H1 (cell line): ENCODE measurements at regions not wholly inside any gene's neighbourhood (a gene's known extent, or its start where the extent isn't known, plus 50 kb on each side); places are given as distances from the start of the nearest gene placed in this dataset.

Experiments
- CTCF ChIA-PET: fragments of 300-600 bp; sonication (Branson Sonifier 250); formaldehyde crosslinking; loops from one replicate; lab custom pipeline; 2021; ENCODE audit not compliant: partially characterized antibody; lab: Charles Lee
- POLR2A ChIA-PET: fragments of 300-600 bp; sonication (Branson Sonifier 250); formaldehyde crosslinking; loops from one replicate; lab custom pipeline; 2021; ENCODE audit warnings: inconsistent platforms; ENCODE audit not compliant: partially characterized antibody; lab: Charles Lee
- DNase-seq, 2 experiments: peaks; one replicate each; pipeline versions ENCODE4 v3.0.0 to v3.0.0-alpha.2; 2010 to 2022; ENCODE audit warnings: low spot score in 2 of 2, low read depth in 1 of 2, mixed read lengths in 1 of 2
- FAIRE-seq: peaks from 2 replicates; lab custom pipeline; 2011; peaks lifted over from hg19 to GRCh38; lab: Jason Lieb, UNC
- H2AFZ ChIP-seq: 2 replicates; pipeline ENCODE4 v1.8.1; 2012; ENCODE audit warnings: low read length, inconsistent platforms
- H2AK5ac ChIP-seq: 2 replicates; pipeline ENCODE4 v1.6.1; 2013; ENCODE audit warnings: low read depth, low read length
- H2BK120ac ChIP-seq: replicated peaks from 2 replicates; pipeline ENCODE3; 2013; ENCODE audit warnings: low read depth, low read length, inconsistent platforms
- H2BK12ac ChIP-seq: 2 replicates; pipeline ENCODE4 v1.6.1; 2013; ENCODE audit warnings: low read depth, low read length
- H2BK15ac ChIP-seq: 2 replicates; pipeline ENCODE4 v1.6.1; 2013; ENCODE audit warnings: low read length
- H2BK20ac ChIP-seq: 2 replicates; pipeline ENCODE4 v1.6.1; 2013; ENCODE audit warnings: low read length
- H2BK5ac ChIP-seq: 2 replicates; pipeline ENCODE4 v1.6.1; 2013; ENCODE audit warnings: low read depth, low read length
- H3K14ac ChIP-seq: 2 replicates; pipeline ENCODE4 v1.6.1; 2013; ENCODE audit warnings: inconsistent platforms; ENCODE audit not compliant: insufficient read length
- H3K18ac ChIP-seq: 2 replicates; pipeline ENCODE4 v1.6.1; 2013; ENCODE audit warnings: low read length; ENCODE audit errors: extremely low read depth
- H3K23ac ChIP-seq: 2 replicates; pipeline ENCODE4 v1.6.1; 2013; ENCODE audit warnings: inconsistent platforms; ENCODE audit not compliant: insufficient read length
- H3K23me2 ChIP-seq: 2 replicates; pipeline ENCODE4 v1.6.1; 2013; ENCODE audit warnings: low read depth, low read length
- H3K27ac ChIP-seq: 2 replicates; pipeline ENCODE4 v1.6.1; 2011; ENCODE audit warnings: low read depth, low read length, inconsistent platforms
- H3K27me3 ChIP-seq, 4 experiments: replicated peaks in 1 of 4; 1 replicate in 1 of 4; 2 replicates in 3 of 4; pipeline versions ENCODE4 v1.6.1 to v1.8.1; 2011 to 2013; ENCODE audit warnings: low read length in 3 of 4, mild to moderate bottlenecking in 3 of 4, inconsistent platforms in 2 of 4, mixed read lengths in 2 of 4, moderate library complexity in 1 of 4; ENCODE audit not compliant: control insufficient read depth in 3 of 4, insufficient read depth in 3 of 4; ENCODE audit errors: extremely low read depth in 1 of 4
- H3K36me3 ChIP-seq, 4 experiments: 2 replicates each; pipeline versions ENCODE4 v1.6.1 to v1.8.1; 2011 to 2013; ENCODE audit warnings: mild to moderate bottlenecking in 4 of 4, low read length in 3 of 4, moderate library complexity in 2 of 4, control low read depth in 1 of 4, inconsistent platforms in 1 of 4; ENCODE audit not compliant: insufficient read depth in 4 of 4, control insufficient read depth in 2 of 4
- H3K4ac ChIP-seq: replicated peaks from 2 replicates; pipeline ENCODE3; 2013; ENCODE audit warnings: low read length, low read depth, mixed read lengths, inconsistent platforms; ENCODE audit not compliant: insufficient read length
- H3K4me1 ChIP-seq, 4 experiments: replicated peaks in 1 of 4; 1 replicate in 1 of 4; 2 replicates in 3 of 4; pipeline versions ENCODE4 v1.6.1 to v1.8.1; 2011 to 2013; ENCODE audit warnings: low read length in 3 of 4, inconsistent platforms in 2 of 4, mixed read lengths in 1 of 4; ENCODE audit not compliant: insufficient read depth in 4 of 4, control insufficient read depth in 3 of 4
- H3K4me2 ChIP-seq, 2 experiments: 2 replicates each; pipeline versions ENCODE4 v1.6.1 to v1.8.1; 2011 to 2013; ENCODE audit warnings: low read depth in 2 of 2, low read length in 2 of 2, control low read depth in 1 of 2, inconsistent platforms in 1 of 2, mild to moderate bottlenecking in 1 of 2; ENCODE audit not compliant: insufficient read depth in 1 of 2
- H3K4me3 ChIP-seq, 4 experiments: fragments of 200-600, 300-600 bp in 1 of 4; sonication (generic), shearing (Covaris generic), sonication (Bioruptor Twin) in 1 of 4; 2 replicates each; pipeline versions ENCODE4 v1.5.1 to v1.8.1; 2011 to 2016; ENCODE audit warnings: low read length in 4 of 4, low read depth in 3 of 4, control low read depth in 2 of 4, inconsistent platforms in 2 of 4, mild to moderate bottlenecking in 2 of 4, mixed read lengths in 1 of 4, moderate library complexity in 1 of 4; ENCODE audit not compliant: insufficient read depth in 2 of 4; ENCODE audit errors: extremely low read depth in 1 of 4
- H3K56ac ChIP-seq: replicated peaks from 2 replicates; pipeline ENCODE3; 2013; ENCODE audit warnings: low read depth, mild to moderate bottlenecking, mixed read lengths, low read length, inconsistent platforms; ENCODE audit not compliant: insufficient read length
- H3K79me1 ChIP-seq: 2 replicates; pipeline ENCODE4 v1.6.1; 2013; ENCODE audit warnings: low read depth, low read length, control low read depth
- H3K79me2 ChIP-seq, 2 experiments: 2 replicates each; pipeline versions ENCODE4 v1.6.1 to v1.8.1; 2012 to 2013; ENCODE audit warnings: low read length in 2 of 2, mild to moderate bottlenecking in 2 of 2, inconsistent platforms in 1 of 2; ENCODE audit not compliant: insufficient read depth in 2 of 2, control insufficient read depth in 1 of 2
- H3K9ac ChIP-seq, 4 experiments: replicated peaks in 1 of 4; 1 replicate in 1 of 4; 2 replicates in 3 of 4; pipeline versions ENCODE4 v1.6.1 to v1.8.1; 2011 to 2013; ENCODE audit warnings: low read depth in 3 of 4, low read length in 3 of 4, control low read depth in 2 of 4, mild to moderate bottlenecking in 2 of 4, moderate library complexity in 2 of 4, inconsistent platforms in 1 of 4; ENCODE audit errors: extremely low read depth in 1 of 4
- H3K9me3 ChIP-seq, 2 experiments: 2 replicates each; pipeline versions ENCODE4 v1.6.1 to v1.8.1; 2012 to 2013; ENCODE audit warnings: mild to moderate bottlenecking in 2 of 2, moderate library complexity in 2 of 2, control low read depth in 1 of 2, inconsistent platforms in 1 of 2, low read depth in 1 of 2, low read length in 1 of 2, mixed read lengths in 1 of 2; ENCODE audit not compliant: insufficient read depth in 2 of 2
- H4K20me1 ChIP-seq, 2 experiments: replicated peaks in 1 of 2; 2 replicates each; pipeline versions ENCODE3 to v1.8.1; 2011 to 2013; ENCODE audit warnings: inconsistent platforms in 2 of 2, low read length in 2 of 2, mild to moderate bottlenecking in 1 of 2; ENCODE audit not compliant: insufficient read depth in 2 of 2, control insufficient read depth in 1 of 2
- H4K5ac ChIP-seq: 2 replicates; pipeline ENCODE4 v1.6.1; 2013; ENCODE audit warnings: low read length, low read depth, mixed read lengths, inconsistent platforms; ENCODE audit not compliant: insufficient read length
- H4K8ac ChIP-seq: 2 replicates; pipeline ENCODE4 v1.8.0; 2013; ENCODE audit warnings: mild to moderate bottlenecking, moderate library complexity, low read length, inconsistent platforms; ENCODE audit not compliant: insufficient read depth; ENCODE audit errors: extremely low read depth
- H4K91ac ChIP-seq: replicated peaks from 2 replicates; pipeline ENCODE3; 2013; ENCODE audit warnings: low read length, mixed read lengths, inconsistent platforms; ENCODE audit not compliant: insufficient read length
- BRCA1 ChIP-seq: IDR thresholded peaks from 2 replicates; pipeline ENCODE4 v1.6.1; 2012; ENCODE audit warnings: low read depth, low read length, improper control_type of control experiment
- CBX5 ChIP-seq: fragments of 300-800, 300-1000 bp; sonication (generic); IDR thresholded peaks from 2 replicates; pipeline ENCODE4 v1.7.1; 2016; ENCODE audit warnings: antibody characterized with exemption, low read length, low read depth
- CREB1 ChIP-seq: IDR thresholded peaks from 2 replicates; pipeline ENCODE4 v1.6.1; 2012; ENCODE audit warnings: inconsistent platforms
- CTCF ChIP-seq, 3 experiments: IDR thresholded peaks; 1 replicate in 2 of 3; 2 replicates in 1 of 3; pipeline versions ENCODE4 v1.5.1 to v1.6.1; 2011; ENCODE audit warnings: low read length in 3 of 3, mild to moderate bottlenecking in 3 of 3, inconsistent platforms in 2 of 3, low read depth in 1 of 3, moderate library complexity in 1 of 3; ENCODE audit not compliant: insufficient read depth in 1 of 3; ENCODE audit errors: control extremely low read depth in 1 of 3
- E2F6 ChIP-seq: IDR thresholded peaks from 2 replicates; pipeline ENCODE4 v1.6.1; 2012; ENCODE audit warnings: inconsistent platforms
- EGR1 ChIP-seq: IDR thresholded peaks from 2 replicates; pipeline ENCODE4 v1.6.1; 2011; ENCODE audit warnings: low read depth, low read length, borderline replicate concordance
- EP300 ChIP-seq, 2 experiments: IDR thresholded peaks; 1 replicate in 1 of 2; 2 replicates in 1 of 2; pipeline ENCODE4 v1.6.1; 2011 to 2012; ENCODE audit warnings: low read depth in 2 of 2, low read length in 2 of 2, mild to moderate bottlenecking in 2 of 2, borderline replicate concordance in 1 of 2, inconsistent platforms in 1 of 2, moderate library complexity in 1 of 2
- MAFK ChIP-seq: IDR thresholded peaks from 2 replicates; pipeline ENCODE4 v1.6.1; 2012; ENCODE audit warnings: low read depth, mild to moderate bottlenecking, improper control_type of control experiment, low read length
- PHF8 ChIP-seq: fragments of 200-600 bp; sonication (generic); conservative IDR thresholded peaks from 2 replicates; pipeline ENCODE4 v1.7.1; 2012; ENCODE audit warnings: low read depth, mild to moderate bottlenecking, inconsistent platforms, low read length, moderate library complexity
- POU5F1 ChIP-seq: IDR thresholded peaks from 2 replicates; pipeline ENCODE4 v1.6.1; 2011; ENCODE audit warnings: low read depth, mild to moderate bottlenecking, low read length, moderate library complexity
- RFX5 ChIP-seq: IDR thresholded peaks from 2 replicates; pipeline ENCODE4 v1.6.1; 2011; ENCODE audit warnings: low read depth, low read length, improper control_type of control experiment, borderline replicate concordance
- TAF7 ChIP-seq: optimal IDR thresholded peaks from 2 replicates; pipeline ENCODE3; 2011; ENCODE audit warnings: low read depth, mild to moderate bottlenecking, inconsistent platforms, low read length, moderate library complexity, borderline replicate concordance
- WGBS, 2 experiments: shearing (Covaris generic) in 1 of 2; methylation state at CpG; one replicate each; pipeline versions ENCODE4 v1.1.6 to v1.1.7; 2013 to 2015; ENCODE audit warnings: low lambda C conversion rate in 2 of 2, mixed read lengths in 2 of 2, inconsistent platforms in 1 of 2, low coverage in 1 of 2, missing lambda C conversion rate in 1 of 2; ENCODE audit not compliant: insufficient replicate concordance in 2 of 2, insufficient coverage in 1 of 2, insufficient read length in 1 of 2; ENCODE audit errors: extremely low coverage in 1 of 2, missing lambda C conversion rate in 1 of 2; 5-methylcytosine and 5-hydroxymethylcytosine counted together

- Histone ChIP-seq H4K5ac (no peak overlapping the region), H2BK15ac (no peak overlapping the region), H3K4ac (no peak overlapping the region), H3K79me2 (no peaks in the 10 kb centered on the region), H3K56ac (no peak overlapping the region), H4K91ac (no peak overlapping the region), H2BK20ac (no peak overlapping the region), H2BK120ac (no peak overlapping the region), H3K9ac (no peak overlapping the region), H3K4me1 (no peaks in the 10 kb centered on the region), H2AK5ac (no peak overlapping the region), H3K23ac (no peak overlapping the region), H3K4me3 (no peak overlapping the region), H4K8ac (no peak overlapping the region), H3K27ac (no peak overlapping the region), H3K79me1 (no peaks in the 10 kb centered on the region), H2AFZ (no peak overlapping the region), H3K4me2 (no peak overlapping the region), H3K14ac (no peak overlapping the region), H3K9me3 (peaks cover 0 to 3% of the 10 kb centered on the region in 2 experiments; a peak in 1 of 4 replicates), H2BK12ac (no peak overlapping the region), H3K27me3 (no peaks in the 10 kb centered on the region), H2BK5ac (no peak overlapping the region), H3K23me2 (no peaks in the 10 kb centered on the region), H3K36me3 (no peaks in the 10 kb centered on the region), H3K18ac (no peak overlapping the region), H4K20me1 (no peaks in the 10 kb centered on the region)
- CTCF ChIA-PET: interaction anchor here (0.9 to 1.5 kb wide), 2 partner anchors 32 to 124 kb away, joined by 3 to 4 read pairs; no protein-coding TSS in a partner anchor
- DNase-seq (no peak), FAIRE-seq (no peak)
- WGBS, 2 experiments: 79% methylated on average over 3 of the region's 3 CpGs; no CpG with 5 or more reads in 1 of the 2 experiments
- POLR2A ChIA-PET: no interaction called here
- TF ChIP-seq CBX5: no peak
- TF ChIP-seq EGR1: no peak
- TF ChIP-seq BRCA1: no peak
- no peak for TF ChIP-seq MAFK
- TF ChIP-seq TAF7: no peak
- no peak for TF ChIP-seq EP300 (IDR thresholded peaks at IDR 0.05; ENCODE audit: borderline replicate concordance in 1 of 2, low read depth in 2 of 2, low read length in 2 of 2)
- TF ChIP-seq PHF8: no peak
- TF ChIP-seq RFX5: no peak
- no peak for TF ChIP-seq CREB1
- no peak for TF ChIP-seq CTCF (IDR thresholded peaks at IDR 0.05; ENCODE audit: control extremely low read depth in 1 of 3, insufficient read depth in 1 of 3, low read depth in 1 of 3, low read length in 3 of 3)
- TF ChIP-seq E2F6: no peak
- no peak for TF ChIP-seq POU5F1
Measured at GRCh38 chr5:114146398-114146797, 215.5 kb upstream of the KCNN2 start.
